GM12875 (cell line): ENCODE measurements at regions not wholly inside any gene's neighbourhood (a gene's known extent, or its start where the extent isn't known, plus 50 kb on each side); places are given as distances from the start of the nearest gene placed in this dataset.

ENCODE experiments used
- H3K4me3 ChIP-seq: one replicate; pipeline ENCODE4 v1.5.1; 2011; ENCODE audit warnings: low read depth, low read length, control low read depth
- CTCF ChIP-seq: IDR thresholded peaks from 2 replicates; pipeline ENCODE4 v1.5.1; 2011; ENCODE audit warnings: low read depth, mild to moderate bottlenecking, control low read depth, inconsistent platforms, low read length, moderate library complexity, borderline replicate concordance; ENCODE audit not compliant: insufficient read depth

- no peak overlapping the region for H3K4me3 ChIP-seq
- TF ChIP-seq CTCF = no peak
Observed at GRCh38 chr7:115635876-115636275, 394.7 kb downstream of the TFEC start.

DNA sequence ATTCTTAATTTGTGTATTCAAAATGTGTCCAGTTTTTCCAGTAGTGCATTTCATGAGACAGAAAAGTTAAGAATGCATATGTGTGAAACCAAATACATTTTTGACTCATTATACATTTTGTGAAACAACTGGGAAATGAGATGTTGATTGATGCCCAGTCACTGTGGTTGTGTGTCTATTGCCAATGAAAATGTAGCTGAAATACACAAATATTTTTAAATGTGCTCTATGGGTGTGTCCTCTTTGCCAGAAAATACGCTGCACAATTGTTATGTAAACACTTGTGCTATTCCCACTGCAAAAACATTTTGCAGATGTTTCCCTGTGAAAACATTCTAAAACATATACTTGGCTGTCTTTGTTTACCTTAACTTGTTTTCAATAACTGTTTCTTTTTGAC is 395.2 kb downstream of the TFEC start:
- H3K4me3 ChIP-seq = no peak overlapping the region
- no peak for TF ChIP-seq CTCF

DNA sequence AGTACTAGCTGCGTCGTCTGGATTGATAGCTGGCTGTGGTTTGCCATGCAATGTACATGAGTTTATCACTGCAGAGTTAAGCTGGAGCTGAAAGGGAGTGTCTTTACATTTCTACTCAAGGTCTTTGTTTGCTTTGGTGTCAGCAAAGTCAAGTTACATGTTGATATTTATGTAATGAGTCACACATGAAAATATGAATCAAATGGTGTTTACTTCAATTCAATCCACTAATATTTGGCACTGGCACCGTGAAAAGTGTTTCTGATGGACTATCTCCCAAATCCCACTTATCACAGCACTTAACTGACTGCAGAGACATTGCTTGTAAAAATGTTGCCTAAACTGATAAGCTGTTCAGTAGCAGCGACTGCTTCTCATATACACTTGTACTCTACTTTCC is 395.9 kb downstream of the TFEC start:
- no peak overlapping the region for H3K4me3 ChIP-seq

DNA sequence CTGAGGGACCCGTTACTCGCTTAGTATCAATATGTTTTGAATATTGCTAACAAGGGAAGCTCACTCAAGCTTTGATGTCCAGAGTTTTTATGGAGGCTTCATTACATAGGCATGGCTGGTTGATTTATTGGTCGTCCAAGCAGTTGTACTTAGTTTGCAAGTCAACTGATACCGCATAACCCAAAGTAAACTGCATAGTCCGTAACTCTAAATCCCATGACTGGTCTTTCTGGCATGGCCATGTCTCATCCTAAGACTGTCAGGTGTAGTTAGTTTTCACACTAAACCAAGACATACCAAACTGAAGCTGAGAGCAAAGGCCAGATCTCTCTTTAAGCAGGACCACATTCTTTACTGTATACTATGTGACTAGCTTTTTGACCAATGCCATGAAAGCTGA is 397.9 kb downstream of the TFEC start:
- H3K4me3 ChIP-seq = no peak overlapping the region
- no peak for TF ChIP-seq CTCF

More for the DNA sequence above, 395.9 kb downstream of the TFEC start:
- TF ChIP-seq CTCF = no peak

DNA sequence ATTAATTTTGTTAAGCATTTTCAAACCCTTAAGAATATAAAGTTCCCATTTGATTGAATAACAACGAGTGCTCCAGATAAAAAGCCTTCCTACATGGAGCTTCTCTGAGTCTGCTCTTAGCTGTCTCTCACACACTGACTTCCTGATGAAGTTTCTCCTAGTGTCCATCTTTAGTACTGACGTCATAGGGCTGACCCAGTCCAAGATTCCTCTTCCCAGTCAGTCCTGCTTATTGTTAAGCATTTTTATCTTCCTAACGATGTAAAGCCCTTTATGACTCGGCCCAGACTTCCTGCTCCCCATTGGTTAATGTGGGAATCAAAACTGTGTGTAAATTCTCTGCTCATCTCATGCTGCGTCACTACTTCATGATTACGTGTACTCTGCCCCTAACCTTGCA is 398.8 kb downstream of the TFEC start:
- H3K4me3 ChIP-seq = no peak overlapping the region
- no peak for TF ChIP-seq CTCF

- no peak for TF ChIP-seq CTCF
- no peak overlapping the region for H3K4me3 ChIP-seq
Observed at GRCh38 chr7:115630049-115630448, 400.5 kb downstream of the TFEC start.

DNA sequence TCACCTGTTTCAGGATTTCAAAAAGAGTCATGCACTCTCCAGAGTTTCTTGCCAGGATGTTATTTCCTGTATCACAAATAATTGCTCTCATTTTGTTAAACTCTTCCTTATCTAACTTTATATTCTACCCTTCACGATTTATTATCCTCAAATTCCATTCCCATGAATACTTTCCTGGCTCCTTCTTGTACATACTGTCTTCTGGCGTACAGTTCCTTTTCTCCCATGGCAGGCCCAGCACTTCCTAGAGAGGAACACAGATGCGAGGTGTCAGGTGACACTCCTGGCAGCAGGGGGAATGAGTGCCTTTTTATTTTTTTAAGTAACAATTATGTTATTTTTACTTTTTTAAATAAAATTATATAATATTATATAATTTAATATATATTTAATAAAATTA is 411.9 kb downstream of the TFEC start:
- TF ChIP-seq CTCF = no peak
- H3K4me3 ChIP-seq = no peak overlapping the region
